GM10248 (cell line): ENCODE measurements at regions not wholly inside any gene's neighbourhood (a gene's known extent, or its start where the extent isn't known, plus 50 kb on each side); places are given as distances from the start of the nearest gene placed in this dataset.
"Not testable (repeated sequence)": the region's sequence is repeated elsewhere in the genome, so short reads cannot be mapped to it uniquely, and the experiment has no call there.

Source experiments
- CTCF ChIA-PET: fragments of 300-600 bp; sonication (Branson Sonifier 250); formaldehyde crosslinking; extraction: SDS; loops from one replicate; lab custom pipeline; 2021; ENCODE audit warnings: antibody characterized with exemption; lab: Yijun Ruan, JAX
- POLR2A ChIA-PET: fragments of 350-650 bp; sonication (Branson Sonifier 250); formaldehyde crosslinking; extraction: SDS; loops from one replicate; lab custom pipeline; 2020; ENCODE audit warnings: antibody characterized with exemption; lab: Yijun Ruan, JAX
- DNase-seq: peaks from one replicate; pipeline ENCODE4 v3.0.0; 2012; ENCODE audit errors: extremely low spot score
- TF ChIP-seq, protein P1 (sequence below): IDR thresholded peaks from 2 replicates; pipeline ENCODE4 v1.5.1; 2012; ENCODE audit warnings: mild to moderate bottlenecking, low read depth; ENCODE audit errors: extremely low read depth, missing control alignments, control extremely low read depth

DNA sequence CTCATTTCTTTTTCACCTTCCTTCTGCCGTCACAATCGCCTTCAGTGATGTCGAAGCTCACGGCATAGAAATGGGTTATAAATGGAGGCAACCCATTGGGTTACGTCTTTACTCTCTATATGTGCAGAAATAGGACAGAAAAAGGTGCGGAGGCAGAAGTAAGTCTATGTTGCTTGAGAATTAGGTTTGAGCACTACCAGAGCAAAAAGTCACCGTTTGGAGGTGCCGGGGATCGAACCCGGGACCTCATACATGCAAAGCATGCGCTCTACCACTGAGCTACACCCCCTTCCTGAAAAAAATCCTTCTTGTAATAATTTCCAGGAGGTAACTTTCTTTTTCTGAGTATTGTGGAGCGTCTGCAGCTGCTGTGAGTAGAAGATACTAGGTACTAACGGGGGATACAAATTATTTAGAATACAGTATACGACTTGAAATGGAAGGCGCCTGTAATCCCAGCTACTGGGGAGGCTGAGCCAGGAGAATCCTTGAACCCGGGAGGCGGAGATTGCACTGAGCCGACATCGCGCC is 134.2 kb downstream of the TRIM27 start:
- CTCF ChIA-PET = interaction anchor here (0.9 kb wide), 1 partner anchor 11 kb away, joined by 3 read pairs; no protein-coding TSS in a partner anchor
- POLR2A ChIA-PET = no interaction called here
- TF ChIP-seq, protein P1, sequence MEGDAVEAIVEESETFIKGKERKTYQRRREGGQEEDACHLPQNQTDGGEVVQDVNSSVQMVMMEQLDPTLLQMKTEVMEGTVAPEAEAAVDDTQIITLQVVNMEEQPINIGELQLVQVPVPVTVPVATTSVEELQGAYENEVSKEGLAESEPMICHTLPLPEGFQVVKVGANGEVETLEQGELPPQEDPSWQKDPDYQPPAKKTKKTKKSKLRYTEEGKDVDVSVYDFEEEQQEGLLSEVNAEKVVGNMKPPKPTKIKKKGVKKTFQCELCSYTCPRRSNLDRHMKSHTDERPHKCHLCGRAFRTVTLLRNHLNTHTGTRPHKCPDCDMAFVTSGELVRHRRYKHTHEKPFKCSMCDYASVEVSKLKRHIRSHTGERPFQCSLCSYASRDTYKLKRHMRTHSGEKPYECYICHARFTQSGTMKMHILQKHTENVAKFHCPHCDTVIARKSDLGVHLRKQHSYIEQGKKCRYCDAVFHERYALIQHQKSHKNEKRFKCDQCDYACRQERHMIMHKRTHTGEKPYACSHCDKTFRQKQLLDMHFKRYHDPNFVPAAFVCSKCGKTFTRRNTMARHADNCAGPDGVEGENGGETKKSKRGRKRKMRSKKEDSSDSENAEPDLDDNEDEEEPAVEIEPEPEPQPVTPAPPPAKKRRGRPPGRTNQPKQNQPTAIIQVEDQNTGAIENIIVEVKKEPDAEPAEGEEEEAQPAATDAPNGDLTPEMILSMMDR = no peak
- no peak for DNase-seq

DNA sequence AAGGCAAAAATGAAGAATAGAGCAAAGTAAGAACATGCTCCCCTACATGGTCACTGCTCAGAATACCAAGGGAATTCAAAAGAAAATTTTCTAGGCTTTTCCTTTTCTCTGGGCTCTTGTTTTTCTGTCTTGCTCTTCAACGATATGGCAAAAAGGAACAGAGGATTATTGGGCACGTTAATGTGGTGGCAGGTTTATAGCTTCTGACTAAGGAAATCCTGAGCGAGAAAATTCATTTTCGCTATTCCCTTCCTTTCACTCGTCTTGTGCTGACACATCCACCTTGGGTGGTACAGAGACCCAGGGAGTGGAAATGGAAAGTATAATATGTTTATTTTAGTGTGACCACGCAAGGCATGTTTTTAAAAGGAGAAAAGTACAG is 132.8 kb downstream of the TRIM27 start:
- DNase-seq = no peak
- CTCF ChIA-PET = interaction anchor here (0.6 to 1.4 kb wide), 2 partner anchors 49 to 203 kb away, joined by 3 read pairs; no protein-coding TSS in a partner anchor
- TF ChIP-seq, protein P1 = no peak
- POLR2A ChIA-PET = interaction anchor here (0.6 kb wide), 1 partner anchor 711 kb away, joined by 3 read pairs; the partner anchor contains the start of gene ZNF165

DNA sequence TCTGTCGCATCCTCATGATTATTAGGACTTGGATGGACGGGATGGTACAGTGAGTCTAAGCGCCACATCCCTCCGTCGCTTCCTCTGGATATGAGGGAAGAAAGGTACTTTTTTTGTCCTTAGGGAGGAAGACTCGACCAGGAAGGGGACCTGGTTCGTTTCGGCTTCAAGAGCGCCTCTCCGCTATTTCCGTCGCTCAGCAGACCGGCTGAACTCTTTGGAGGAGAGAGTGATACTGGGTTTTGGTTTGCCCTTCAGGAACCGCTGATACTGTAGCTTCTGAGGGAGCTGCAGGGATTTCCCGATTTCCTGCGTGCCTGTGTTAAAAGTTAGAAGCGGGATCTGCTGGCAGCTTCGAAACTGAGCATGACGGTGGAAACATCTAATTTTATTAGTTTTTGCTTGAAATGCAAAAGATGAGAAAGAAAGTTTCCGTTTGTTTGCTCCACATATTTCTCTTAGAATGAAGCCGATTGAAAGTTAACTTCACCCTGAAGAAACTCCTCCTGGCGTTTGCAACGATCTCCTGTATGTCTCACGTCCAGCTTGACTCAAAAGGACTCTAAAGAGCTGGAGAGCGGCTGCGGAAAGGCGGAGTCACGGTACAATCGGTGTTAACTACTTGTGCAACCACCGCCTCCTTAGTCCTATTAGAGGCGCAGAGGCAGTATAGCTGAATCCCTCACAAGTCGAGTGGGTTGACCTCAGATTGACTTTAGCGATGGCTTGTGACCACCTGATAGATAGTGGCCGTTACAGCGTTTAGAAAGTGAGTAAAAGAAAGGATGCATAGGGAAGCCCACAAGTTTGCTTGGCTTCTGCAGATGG is 129.4 kb downstream of the TRIM27 start:
- TF ChIP-seq, protein P1 = no peak
- ChIA-PET CTCF (interaction anchor here (0.9 to 1.4 kb wide), 6 partner anchors 8 to 110 kb away, joined by 3 to 5 read pairs (median 4); no protein-coding TSS in a partner anchor), POLR2A (no interaction called here)
- DNase-seq = no peak

DNA sequence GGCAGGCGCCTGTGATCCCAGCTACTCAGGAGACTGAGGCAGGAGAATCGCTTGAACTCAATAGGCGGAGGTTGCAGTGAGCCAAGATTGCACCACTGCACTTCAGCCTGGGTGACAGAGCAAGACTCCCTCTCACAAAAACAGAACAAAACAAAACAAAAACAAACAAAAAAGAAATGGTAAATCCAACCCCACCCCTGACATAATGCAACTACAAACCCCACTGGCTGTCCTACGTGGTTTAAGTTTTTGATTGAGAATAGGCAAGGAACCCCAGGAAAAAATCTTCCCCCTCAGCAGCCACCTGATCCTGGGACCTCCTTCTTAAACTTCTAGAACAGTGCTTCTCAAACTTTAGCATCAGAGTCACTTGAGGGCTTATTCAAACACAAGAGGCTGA is 123.1 kb downstream of the TRIM27 start:
- DNase-seq, CTCF ChIA-PET, POLR2A ChIA-PET: not testable (repeated sequence)

DNA sequence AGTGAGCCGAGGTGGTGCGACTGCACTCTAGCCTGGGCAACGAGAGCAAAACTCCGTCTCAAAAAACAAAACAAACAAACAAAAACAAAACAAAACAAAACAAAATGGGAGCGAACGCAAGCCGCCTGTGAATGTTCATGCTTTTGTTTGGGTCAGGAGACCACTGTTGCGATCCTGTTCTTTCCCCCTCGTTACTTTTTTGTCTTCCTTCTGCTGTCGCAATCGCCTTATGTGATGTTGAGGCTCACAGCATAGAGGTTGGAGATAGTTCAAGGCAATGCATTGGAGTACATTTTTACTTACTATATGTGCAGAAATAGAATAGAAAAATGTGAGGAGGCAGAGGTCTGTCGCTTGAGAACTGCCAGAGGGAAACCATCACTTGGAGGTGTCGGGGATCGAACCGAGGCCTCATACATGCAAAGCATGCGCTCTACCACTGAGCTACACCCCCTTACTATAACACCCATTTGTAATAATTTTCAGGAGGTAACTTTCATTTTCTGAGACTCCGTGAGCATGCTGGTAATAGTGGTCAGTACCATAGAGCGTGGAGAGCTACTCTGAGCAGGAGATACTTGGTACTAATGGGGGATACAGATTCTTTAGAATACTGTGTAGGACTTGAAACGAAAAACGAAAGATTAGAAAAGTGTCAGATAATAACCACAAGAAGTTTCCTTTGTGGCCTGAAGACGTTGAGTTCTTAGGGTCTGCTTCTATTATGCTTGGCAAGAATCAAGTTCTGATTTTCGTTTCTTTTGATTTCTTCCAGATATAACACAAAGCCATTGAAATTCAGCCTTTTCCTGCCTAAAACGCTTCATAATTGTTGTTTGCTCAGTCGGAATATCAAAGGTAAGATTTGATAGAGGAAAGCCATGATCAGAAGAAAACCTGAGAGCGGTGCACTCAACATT is 121.1 kb downstream of the TRIM27 start:
- ChIA-PET POLR2A (no interaction called here), CTCF (interaction anchor here (1.4 kb wide), 1 partner anchor 34 kb away, joined by 3 read pairs; no protein-coding TSS in a partner anchor)
- TF ChIP-seq, protein P1 = no peak
- peak; percentile 31 for DNase-seq

DNA sequence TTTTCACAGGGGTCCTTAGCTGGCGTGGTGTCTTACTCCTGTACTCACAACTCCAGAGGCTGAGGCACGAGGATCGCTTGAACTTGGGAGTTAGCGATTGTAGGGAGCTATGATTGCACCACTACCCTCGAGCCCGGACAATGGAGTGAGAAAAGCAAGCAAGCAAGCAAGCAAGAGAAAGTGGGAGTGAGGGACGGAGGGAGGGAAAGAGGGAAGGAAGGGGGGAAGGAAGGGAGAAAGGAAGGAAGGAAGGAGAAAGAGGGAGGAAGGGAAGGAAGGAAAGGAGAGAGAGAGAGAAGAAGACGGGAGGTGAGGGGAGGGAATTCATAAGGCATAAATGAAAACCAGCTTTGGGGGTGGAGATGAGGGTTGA is 120.5 kb downstream of the TRIM27 start:
- POLR2A ChIA-PET = no interaction called here
- TF ChIP-seq, protein P1 = no peak
- CTCF ChIA-PET = interaction anchor here (1.4 kb wide), 1 partner anchor 34 kb away, joined by 3 read pairs; no protein-coding TSS in a partner anchor
- no peak for DNase-seq
